Tibial nerve (tissue), 4 donors: ENCODE measurements at regions not wholly inside any gene's neighbourhood (a gene's known extent, or its start where the extent isn't known, plus 50 kb on each side); places are given as distances from the start of the nearest gene placed in this dataset.

Experiments
- EP300 ChIP-seq, 2 donors: sonication (generic); formaldehyde crosslinking; IDR thresholded peaks; one replicate each; pipeline ENCODE4 v1.6.1; 2017; ENCODE audit warnings: antibody characterized with exemption in 2 of 2, mild to moderate bottlenecking in 1 of 2
- POLR2A ChIP-seq, 2 donors: fragments of 450-650 bp; IDR thresholded peaks; one replicate each; pipeline ENCODE4 v1.6.1; 2017; ENCODE audit warnings: antibody characterized with exemption in 2 of 2, mild to moderate bottlenecking in 2 of 2, moderate library complexity in 2 of 2
- TF ChIP-seq, protein P1 (sequence below), 5 experiments: fragments of 200-600 bp in 3 of 5; fragments of 450-650 bp in 2 of 5; sonication (generic) in 3 of 5; IDR thresholded peaks; one replicate each; pipeline ENCODE4 v1.5.1; 2016 to 2019; ENCODE audit warnings: antibody characterized with exemption in 5 of 5, mild to moderate bottlenecking in 3 of 5, moderate library complexity in 2 of 5

DNA sequence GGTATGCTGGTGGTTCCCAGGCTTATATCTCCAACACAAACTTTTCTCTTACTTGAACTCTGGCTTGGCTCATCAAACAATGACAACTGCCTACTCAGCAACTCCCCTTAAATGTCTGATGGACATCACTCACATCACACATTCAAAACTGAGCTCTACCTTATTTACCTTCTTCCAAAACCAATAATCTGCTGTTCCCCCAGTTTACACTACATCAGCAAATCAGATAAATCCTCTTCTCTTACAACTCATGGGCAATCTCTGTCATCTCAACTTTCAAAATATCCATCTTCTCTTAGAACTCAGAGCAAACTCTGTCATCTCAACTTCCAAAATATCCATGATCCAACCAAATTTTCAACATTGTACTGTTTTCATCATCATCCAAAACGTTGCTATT, 2347.9 kb upstream of the ACO1 start:
- TF ChIP-seq, protein P1, sequence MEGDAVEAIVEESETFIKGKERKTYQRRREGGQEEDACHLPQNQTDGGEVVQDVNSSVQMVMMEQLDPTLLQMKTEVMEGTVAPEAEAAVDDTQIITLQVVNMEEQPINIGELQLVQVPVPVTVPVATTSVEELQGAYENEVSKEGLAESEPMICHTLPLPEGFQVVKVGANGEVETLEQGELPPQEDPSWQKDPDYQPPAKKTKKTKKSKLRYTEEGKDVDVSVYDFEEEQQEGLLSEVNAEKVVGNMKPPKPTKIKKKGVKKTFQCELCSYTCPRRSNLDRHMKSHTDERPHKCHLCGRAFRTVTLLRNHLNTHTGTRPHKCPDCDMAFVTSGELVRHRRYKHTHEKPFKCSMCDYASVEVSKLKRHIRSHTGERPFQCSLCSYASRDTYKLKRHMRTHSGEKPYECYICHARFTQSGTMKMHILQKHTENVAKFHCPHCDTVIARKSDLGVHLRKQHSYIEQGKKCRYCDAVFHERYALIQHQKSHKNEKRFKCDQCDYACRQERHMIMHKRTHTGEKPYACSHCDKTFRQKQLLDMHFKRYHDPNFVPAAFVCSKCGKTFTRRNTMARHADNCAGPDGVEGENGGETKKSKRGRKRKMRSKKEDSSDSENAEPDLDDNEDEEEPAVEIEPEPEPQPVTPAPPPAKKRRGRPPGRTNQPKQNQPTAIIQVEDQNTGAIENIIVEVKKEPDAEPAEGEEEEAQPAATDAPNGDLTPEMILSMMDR (IDR thresholded peaks at IDR 0.05), result no peak
- TF ChIP-seq EP300 (IDR thresholded peaks at IDR 0.05) (no peak), POLR2A (IDR thresholded peaks at IDR 0.05) (no peak)
